Mucosa of rectum (tissue), 2 donors: ENCODE measurements at regions not wholly inside any gene's neighbourhood (a gene's known extent, or its start where the extent isn't known, plus 50 kb on each side); places are given as distances from the start of the nearest gene placed in this dataset.

Source experiments
- H3K27ac ChIP-seq, 2 donors: one replicate each; pipeline ENCODE4 v1.7.0; 2013; ENCODE audit warnings: inconsistent platforms in 2 of 2, low read depth in 2 of 2, low read length in 2 of 2
- H3K27me3 ChIP-seq, 2 donors: one replicate each; pipeline ENCODE4 v1.7.0; 2013; ENCODE audit warnings: low read length in 2 of 2; ENCODE audit not compliant: control insufficient read depth in 2 of 2, insufficient read depth in 2 of 2
- H3K36me3 ChIP-seq, 2 donors: one replicate each; pipeline ENCODE4 v1.7.0; 2013; ENCODE audit warnings: low read length in 2 of 2; ENCODE audit not compliant: control insufficient read depth in 2 of 2, insufficient read depth in 2 of 2
- H3K4me1 ChIP-seq, 2 donors: one replicate each; pipeline ENCODE4 v1.7.0; 2013; ENCODE audit warnings: low read length in 2 of 2, mild to moderate bottlenecking in 1 of 2; ENCODE audit not compliant: control insufficient read depth in 2 of 2, insufficient read depth in 2 of 2
- H3K4me3 ChIP-seq, 2 donors: one replicate each; pipeline ENCODE4 v1.7.0; 2013; ENCODE audit warnings: low read length in 2 of 2
- H3K9ac ChIP-seq, 2 donors: one replicate each; pipeline ENCODE4 v1.7.0; 2013; ENCODE audit warnings: low read length in 2 of 2, low read depth in 1 of 2, mild to moderate bottlenecking in 1 of 2
- H3K9me3 ChIP-seq, 2 donors: one replicate each; pipeline ENCODE4 v1.7.0; 2013; ENCODE audit warnings: low read length in 2 of 2; ENCODE audit not compliant: control insufficient read depth in 2 of 2
- donor health status: healthy.
- donor health status: Normal muscosa, but diverticular disease.

DNA sequence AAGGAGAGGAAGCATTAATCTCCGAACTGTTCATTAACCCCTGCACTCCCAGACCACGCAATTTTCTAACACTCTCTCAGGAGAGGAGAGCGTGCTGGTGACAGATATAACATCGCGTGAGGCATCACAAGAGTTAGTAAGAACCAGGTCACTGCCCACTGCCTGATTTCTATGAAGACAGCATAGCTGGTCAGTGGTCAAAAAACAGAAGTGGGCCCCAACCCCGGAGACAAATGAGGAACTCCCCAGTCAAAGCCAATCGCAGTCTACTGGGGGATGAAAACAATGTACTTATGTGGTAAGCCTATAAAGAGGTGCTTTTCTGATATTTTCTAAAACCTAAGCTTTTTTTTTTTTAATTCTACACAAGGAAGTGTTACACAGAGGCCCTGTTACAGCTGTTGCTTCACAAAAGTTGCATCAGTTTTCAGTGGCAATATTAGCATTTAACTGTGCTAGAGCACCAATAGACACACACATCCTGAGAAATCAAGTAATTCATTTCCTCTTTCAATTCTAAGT lies 231.8 kb upstream of the IRF2BP2 start:
- no peaks in the 10 kb centered on the region for H3K36me3 ChIP-seq
- peaks cover 5 to 15% of the 10 kb centered on the region in 2 donors for H3K4me1 ChIP-seq
- no peaks in the 10 kb centered on the region for H3K27me3 ChIP-seq
- no peak overlapping the region for H3K4me3 ChIP-seq
- no peak overlapping the region for H3K9ac ChIP-seq
- H3K9me3 ChIP-seq, result no peaks in the 10 kb centered on the region
- H3K27ac ChIP-seq, result no peak overlapping the region

DNA sequence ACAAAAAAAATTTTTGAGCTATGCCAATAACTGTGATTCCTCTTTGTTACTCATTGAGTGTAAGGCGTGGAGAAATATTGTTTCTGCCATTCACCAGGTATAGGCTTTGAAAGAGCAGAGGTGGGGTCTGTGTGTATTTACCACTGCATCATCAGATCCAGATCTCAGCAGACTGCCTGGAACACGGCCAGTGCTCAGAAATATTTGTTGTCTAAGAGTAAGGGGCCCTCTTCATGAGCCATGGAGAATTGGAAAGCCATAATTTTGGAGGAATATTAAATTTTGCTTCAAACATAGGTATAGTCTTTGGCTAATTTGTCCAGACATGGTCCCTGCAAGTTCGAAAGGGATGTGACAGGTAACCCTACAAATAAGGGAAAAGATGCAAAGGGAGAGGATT lies 231.3 kb upstream of the IRF2BP2 start:
- Histone ChIP-seq H3K27ac (no peak overlapping the region), H3K4me1 (peaks cover 5 to 15% of the 10 kb centered on the region in 2 donors), H3K27me3 (no peaks in the 10 kb centered on the region), H3K9me3 (no peaks in the 10 kb centered on the region), H3K9ac (no peak overlapping the region), H3K36me3 (no peaks in the 10 kb centered on the region), H3K4me3 (no peak overlapping the region)

DNA sequence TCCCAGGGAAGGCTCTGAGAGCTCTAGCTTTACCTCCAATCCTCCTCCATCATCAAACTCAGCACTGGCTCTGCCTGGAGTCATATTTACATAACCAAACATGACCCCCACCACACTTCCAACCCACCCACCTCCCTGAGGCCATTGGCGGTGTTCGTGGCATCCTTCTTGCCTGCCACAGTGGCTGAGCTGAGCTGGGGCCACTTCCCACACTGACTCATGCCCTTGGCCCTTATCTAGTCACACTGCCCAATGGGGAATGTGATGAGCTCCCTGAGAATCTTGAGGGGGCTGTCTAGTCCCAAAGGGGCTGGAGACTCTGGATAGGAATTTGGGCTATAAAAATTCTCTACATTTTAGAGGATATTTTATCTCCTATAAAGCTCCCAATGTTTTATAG lies 230.9 kb upstream of the IRF2BP2 start:
- Histone ChIP-seq H3K36me3 (no peaks in the 10 kb centered on the region), H3K27ac (no peak overlapping the region), H3K27me3 (no peaks in the 10 kb centered on the region), H3K9me3 (no peaks in the 10 kb centered on the region), H3K4me1 (peaks cover 5 to 15% of the 10 kb centered on the region in 2 donors), H3K9ac (no peak overlapping the region), H3K4me3 (no peak overlapping the region)

DNA sequence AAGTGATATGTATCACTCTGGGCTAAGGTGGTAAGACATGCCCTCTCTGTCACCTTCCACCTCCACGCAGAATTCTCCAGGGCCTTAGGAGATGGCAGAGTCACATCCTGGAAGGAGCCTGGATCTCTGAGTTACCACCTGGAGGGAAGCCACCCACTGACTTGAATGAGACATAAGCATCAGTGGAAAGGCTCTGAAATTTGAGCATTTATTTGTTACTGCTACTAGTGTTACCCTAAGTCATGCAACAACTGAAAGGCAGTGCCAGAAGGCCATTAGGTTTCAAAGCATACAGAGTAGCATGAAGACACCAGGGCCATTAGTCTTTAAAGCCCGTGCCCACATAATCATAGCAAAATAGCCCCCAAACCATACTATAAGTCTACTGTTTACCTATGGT lies 230.3 kb upstream of the IRF2BP2 start:
- peaks cover 5 to 15% of the 10 kb centered on the region in 2 donors for H3K4me1 ChIP-seq
- no peaks in the 10 kb centered on the region for H3K9me3 ChIP-seq
- no peak overlapping the region for H3K4me3 ChIP-seq
- H3K36me3 ChIP-seq, result no peaks in the 10 kb centered on the region
- H3K9ac ChIP-seq, result no peak overlapping the region
- no peaks in the 10 kb centered on the region for H3K27me3 ChIP-seq
- no peak overlapping the region for H3K27ac ChIP-seq

DNA sequence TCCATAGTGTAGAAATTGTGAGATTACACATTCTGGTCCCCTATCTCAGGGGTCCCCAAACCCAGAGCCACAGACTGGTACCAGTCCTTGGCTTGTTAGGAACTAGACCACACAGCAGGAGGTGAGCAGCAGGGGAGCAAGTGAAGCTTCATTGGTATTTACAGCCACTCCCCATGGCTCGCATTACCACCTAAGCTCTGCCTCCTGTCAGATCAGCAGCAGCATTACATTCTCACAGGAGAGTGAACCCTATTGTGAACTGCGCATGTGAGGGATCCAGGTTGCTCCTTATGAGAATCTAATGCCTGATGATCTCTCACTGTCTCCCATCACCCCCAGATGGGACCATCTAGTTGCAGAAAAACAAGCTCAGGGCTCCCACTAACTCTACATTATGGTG lies 229.7 kb upstream of the IRF2BP2 start:
- Histone ChIP-seq H3K4me3 (no peak overlapping the region), H3K9me3 (no peaks in the 10 kb centered on the region), H3K27ac (no peak overlapping the region), H3K36me3 (no peaks in the 10 kb centered on the region), H3K4me1 (peaks cover 5 to 11% of the 10 kb centered on the region in 2 donors), H3K27me3 (no peaks in the 10 kb centered on the region), H3K9ac (no peak overlapping the region)

DNA sequence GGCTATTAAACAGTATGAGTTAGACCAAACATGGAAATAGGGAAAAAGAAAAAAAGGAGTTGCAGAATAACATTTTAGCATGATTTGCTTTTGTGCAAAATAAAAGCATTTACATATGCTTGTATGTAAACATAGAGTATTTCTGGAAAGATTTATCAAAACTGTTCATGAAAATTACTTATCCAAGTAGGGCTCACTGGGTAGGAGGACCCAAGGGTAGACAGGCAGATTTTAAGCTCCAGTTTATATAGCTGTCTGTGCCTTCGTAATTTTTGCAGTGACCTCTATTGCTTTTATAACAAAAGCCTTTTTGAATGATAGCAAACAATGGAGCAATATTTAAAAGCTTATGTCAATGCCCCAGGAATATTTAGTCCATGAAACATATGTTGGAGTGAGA lies 228.8 kb upstream of the IRF2BP2 start:
- peak overlapping the region in 1 of 2 donors; percentile 10 for H3K9ac ChIP-seq
- no peaks in the 10 kb centered on the region for H3K36me3 ChIP-seq
- H3K9me3 ChIP-seq, result no peaks in the 10 kb centered on the region
- H3K4me3 ChIP-seq, result no peak overlapping the region
- H3K27me3 ChIP-seq, result no peaks in the 10 kb centered on the region
- H3K27ac ChIP-seq, result no peak overlapping the region
- H3K4me1 ChIP-seq, result peaks cover 5 to 6% of the 10 kb centered on the region in 2 donors

DNA sequence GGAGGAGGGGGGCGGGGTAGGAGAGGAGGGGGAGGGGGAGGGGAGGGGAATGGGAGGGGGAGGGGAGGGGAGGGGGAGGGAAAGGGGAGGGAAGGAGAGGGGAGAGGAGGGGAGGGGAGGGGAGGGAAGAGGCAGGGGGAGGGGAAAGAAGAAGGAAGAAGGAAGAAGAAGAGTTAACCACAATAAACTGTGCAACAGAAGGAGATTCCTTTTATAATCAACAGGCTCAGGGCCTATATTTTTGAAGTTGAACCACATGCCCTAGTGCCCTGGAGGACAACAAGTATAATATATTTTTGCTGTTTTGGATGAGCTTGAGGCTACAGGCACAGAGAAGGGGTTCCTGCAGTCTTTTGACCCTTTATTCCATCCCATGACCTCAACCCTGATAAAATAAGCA lies 228.2 kb upstream of the IRF2BP2 start:
- peaks cover 5 to 6% of the 10 kb centered on the region in 2 donors for H3K4me1 ChIP-seq
- peak overlapping the region in 1 of 2 donors; percentile 10 for H3K9ac ChIP-seq
- no peaks in the 10 kb centered on the region for H3K9me3 ChIP-seq
- no peaks in the 10 kb centered on the region for H3K36me3 ChIP-seq
- no peak overlapping the region for H3K27ac ChIP-seq
- no peak overlapping the region for H3K4me3 ChIP-seq
- no peaks in the 10 kb centered on the region for H3K27me3 ChIP-seq

DNA sequence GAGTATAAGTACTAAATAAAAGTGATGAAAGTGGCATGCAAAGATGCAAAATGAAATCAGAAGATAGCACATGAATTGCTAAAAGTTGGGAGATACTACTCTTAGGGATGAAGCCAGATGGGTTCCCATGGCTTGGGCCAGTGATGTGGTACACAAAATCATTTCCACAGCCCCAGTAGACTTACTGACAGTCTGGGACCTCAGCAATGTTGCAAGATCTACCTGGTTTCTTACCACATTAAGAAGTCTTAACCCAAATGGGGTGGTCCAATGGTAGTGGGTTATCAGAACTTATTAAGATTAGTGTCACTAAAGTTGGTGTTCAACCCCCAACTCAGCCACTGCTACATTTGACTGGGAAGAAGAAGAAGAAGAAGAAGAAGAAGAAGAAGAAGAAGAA lies 227.7 kb upstream of the IRF2BP2 start:
- Histone ChIP-seq H3K9me3 (no peaks in the 10 kb centered on the region), H3K4me1 (peaks cover 3 to 4% of the 10 kb centered on the region in 2 donors), H3K9ac (no peak overlapping the region), H3K27ac (no peak overlapping the region), H3K36me3 (no peaks in the 10 kb centered on the region), H3K4me3 (no peak overlapping the region), H3K27me3 (no peaks in the 10 kb centered on the region)

DNA sequence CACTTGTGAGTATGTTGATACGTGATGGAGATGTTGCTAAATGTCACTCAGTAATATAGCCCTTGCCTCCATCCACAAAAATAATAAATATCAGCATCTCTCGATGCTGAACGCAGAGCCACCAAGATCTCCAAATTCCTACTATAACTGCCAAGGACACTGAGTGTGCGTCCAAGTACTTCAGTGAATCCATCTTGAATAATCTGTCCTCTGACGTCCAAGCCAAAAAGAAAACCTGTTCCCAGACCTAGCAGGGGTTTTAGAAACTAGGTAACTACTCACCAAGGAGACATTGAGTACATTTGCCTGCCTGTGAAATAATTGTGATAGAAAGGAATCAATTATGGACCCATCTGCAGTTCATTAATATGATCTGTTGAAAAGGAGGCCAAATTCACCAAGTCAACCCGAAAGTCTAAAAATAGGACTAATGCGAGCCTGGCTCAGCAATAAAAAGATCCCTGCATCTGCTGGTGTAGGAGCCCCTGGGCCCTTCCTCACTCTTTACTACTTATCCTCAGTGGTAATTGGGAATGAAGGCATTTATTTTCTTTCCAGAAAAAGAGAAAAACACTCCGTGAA lies 226.9 kb upstream of the IRF2BP2 start:
- H3K9ac ChIP-seq, result no peak overlapping the region
- no peaks in the 10 kb centered on the region for H3K9me3 ChIP-seq
- no peak overlapping the region for H3K27ac ChIP-seq
- no peaks in the 10 kb centered on the region for H3K36me3 ChIP-seq
- no peaks in the 10 kb centered on the region for H3K27me3 ChIP-seq
- peaks cover 0 to 3% of the 10 kb centered on the region in 2 donors for H3K4me1 ChIP-seq
- H3K4me3 ChIP-seq, result no peak overlapping the region

DNA sequence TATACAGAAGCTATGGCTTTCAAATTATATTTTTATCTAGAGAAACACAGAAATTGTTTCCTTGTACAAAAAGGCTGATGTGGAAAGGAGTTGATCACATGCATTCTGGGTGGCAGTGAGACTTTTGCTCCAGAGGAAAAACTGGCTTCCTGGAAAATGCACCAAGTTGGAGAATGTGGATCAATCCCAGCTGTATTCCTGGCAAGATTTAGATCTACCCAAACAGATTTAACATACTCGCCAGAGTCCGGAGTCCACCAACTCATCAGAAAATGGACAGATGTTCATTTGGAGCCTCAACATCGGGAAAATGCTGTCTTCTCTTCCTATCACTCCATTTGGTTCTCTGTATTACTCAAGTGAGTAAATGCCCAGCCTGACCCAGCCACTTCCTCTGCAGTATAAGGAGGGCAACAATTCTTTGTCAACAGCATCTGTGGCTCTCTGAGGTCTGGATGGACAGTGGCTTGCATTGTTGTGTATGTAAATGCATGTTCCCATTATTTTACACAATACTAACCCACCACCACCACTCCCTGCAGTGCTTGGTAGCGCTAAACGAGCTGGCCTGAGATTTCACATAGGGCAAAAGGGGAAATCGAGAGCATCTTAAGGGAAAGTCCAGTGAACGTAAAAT lies 226.2 kb upstream of the IRF2BP2 start:
- peaks cover 0 to 3% of the 10 kb centered on the region in 2 donors for H3K4me1 ChIP-seq
- no peak overlapping the region for H3K9ac ChIP-seq
- H3K9me3 ChIP-seq, result no peaks in the 10 kb centered on the region
- H3K27me3 ChIP-seq, result no peaks in the 10 kb centered on the region
- no peak overlapping the region for H3K27ac ChIP-seq
- no peaks in the 10 kb centered on the region for H3K36me3 ChIP-seq
- no peak overlapping the region for H3K4me3 ChIP-seq
